DMS79 (cell line): ENCODE measurements at regions not wholly inside any gene's neighbourhood (a gene's known extent, or its start where the extent isn't known, plus 50 kb on each side); places are given as distances from the start of the nearest gene placed in this dataset.
"Not testable (repeated sequence)": the region's sequence is repeated elsewhere in the genome, so short reads cannot be mapped to it uniquely, and the experiment has no call there.

Source experiments
- DNase-seq: peaks from one replicate; lab custom pipeline; 2025; lab: John Stamatoyannopoulos, UW

GRCh38 chr6:21847711-21848480 lies 254.3 kb downstream of the SOX4 start:
- no peak for DNase-seq

DNA sequence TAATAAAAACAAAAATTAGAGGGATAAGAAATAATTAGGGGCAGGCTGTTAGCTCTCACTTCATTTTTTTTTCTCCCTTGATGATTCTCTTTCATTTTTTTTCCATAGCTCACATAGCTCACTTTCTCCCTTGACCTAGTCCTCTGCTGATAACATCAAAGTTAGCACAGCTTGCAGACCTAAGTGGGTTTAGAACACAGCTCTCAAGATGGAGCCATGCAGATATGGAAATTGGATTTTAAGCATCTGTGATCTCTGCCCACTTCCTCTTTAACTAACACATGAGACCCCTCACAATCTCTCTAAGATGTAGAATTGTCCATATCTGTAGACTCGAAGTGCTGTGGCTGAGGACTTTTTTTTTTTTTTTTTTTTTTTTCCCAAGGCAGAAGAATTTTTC lies 257.1 kb downstream of the SOX4 start:
- no peak for DNase-seq

GRCh38 chr6:21855811-21856455 lies 262.4 kb downstream of the SOX4 start:
- no peak for DNase-seq

- DNase-seq: no peak
Measured at GRCh38 chr6:21856456-21856825, 262.9 kb downstream of the SOX4 start.

DNA sequence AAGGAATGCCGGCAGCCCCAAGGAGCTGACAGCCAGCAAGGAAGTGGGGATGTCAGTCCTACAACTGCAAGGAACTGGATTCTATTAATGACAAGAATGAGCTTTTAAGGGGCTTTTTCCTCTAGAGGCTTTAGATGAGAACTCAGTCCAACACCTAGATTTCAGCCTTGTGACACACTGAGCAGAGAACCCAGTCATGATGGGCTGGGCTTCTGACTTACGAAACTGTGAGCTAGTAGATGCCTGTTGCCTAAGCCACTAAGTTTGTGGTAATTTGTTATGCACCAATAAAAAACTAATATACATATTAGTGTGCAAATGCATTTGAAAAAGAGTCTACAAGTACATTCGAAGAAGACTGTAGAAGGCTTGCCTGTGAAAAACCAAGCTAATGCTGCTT lies 263.3 kb downstream of the SOX4 start:
- DNase-seq: no peak

DNA sequence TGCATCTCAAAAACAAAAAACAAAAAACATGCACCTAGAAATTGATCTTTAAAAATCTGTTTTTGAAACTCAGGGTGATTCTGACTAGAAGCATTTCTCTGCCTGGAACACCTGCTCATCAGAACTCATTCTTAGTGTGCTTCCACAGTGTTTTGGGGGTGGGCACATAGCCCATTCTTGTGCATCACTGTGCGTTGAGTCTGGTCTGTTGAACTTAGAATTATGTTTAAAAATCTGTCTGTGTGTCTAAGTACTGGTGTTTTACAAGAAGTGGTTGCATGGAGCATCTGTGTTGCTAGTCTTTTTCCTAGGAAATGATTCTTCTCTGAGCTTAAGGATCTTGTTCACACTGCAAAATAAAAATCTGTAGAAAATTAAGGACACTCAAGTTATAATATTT lies 264.5 kb downstream of the SOX4 start:
- no peak for DNase-seq

DNA sequence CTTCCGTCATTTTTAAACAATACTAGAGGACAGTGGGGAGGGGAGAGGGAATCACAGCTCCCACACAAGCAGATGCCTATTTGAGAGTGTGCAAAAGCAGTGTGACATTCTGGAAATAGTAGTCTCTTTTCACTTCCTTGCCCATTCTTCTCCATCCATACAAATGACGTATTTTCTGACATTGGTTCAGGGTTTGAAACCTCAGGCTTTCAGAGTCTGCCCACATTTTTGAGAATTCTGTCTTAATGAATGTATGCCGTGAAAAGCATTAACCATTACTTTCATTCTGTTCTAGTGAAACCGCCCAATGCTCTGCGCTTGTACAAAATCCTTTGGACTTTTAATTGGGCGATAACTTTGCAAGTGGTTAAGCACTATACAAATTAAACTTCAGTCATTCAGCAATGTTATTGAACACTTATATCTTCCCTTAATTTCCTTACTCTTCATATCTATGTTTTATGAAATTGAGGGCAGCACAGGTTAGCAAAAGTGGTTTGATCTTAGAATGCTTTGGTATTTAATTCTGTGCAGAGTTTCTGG lies 265.7 kb downstream of the SOX4 start:
- no peak for DNase-seq

- DNase-seq: no peak
Measured at GRCh38 chr6:21861942-21862341, 268.4 kb downstream of the SOX4 start.

DNA sequence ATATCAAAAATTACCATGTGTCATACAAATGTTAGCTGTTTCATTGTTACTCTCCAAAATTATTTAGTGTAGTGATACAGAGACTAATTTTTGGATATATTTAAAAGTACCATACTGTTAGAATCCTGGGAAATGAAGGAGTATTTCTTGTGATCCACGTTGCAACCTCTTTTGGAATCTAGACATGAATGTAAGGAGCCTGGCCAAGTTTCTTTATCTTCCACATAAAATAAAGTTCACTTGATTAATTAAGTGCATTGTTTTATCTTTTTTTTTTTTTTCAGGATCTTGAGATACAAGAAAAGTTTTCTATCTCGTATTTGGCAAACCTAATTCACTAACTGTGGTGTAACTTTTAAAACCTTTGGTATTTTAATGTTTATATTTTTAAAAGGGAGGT lies 270.7 kb downstream of the SOX4 start:
- no peak for DNase-seq

GRCh38 chr6:21868226-21868625 lies 274.7 kb downstream of the SOX4 start:
- DNase-seq: no peak

DNA sequence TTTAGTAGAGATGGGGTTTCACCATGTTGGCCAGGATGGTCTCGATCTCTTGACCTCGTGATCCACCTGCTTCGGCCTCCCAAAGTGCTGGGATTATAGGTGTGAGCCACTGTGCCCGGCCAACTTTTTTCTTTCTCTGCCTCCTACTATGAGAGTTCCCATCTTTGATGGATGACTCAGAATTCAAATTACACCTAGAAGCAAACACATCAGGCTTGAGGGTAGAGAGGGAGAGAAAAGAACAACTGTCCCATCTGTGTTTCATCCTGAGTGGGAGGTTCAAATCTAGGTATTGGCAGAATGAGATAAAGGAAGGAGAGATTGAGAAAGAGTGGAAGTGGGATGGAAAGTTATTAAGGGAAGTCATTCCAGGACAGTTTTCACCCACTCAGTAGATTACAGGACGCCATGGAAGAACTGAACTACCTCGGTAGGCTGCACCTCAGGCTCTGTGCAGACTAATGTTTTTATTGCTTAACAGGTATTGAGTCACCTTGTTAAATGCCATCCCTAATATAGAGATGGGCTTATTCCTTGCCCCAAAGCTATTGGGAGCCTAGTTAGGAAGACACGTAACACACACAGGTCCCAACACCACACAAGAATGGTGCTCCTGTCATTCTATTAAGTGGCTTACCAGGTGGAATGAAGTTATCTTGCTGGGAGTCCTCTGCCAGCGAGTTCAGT lies 275.7 kb downstream of the SOX4 start:
- no peak for DNase-seq

DNA sequence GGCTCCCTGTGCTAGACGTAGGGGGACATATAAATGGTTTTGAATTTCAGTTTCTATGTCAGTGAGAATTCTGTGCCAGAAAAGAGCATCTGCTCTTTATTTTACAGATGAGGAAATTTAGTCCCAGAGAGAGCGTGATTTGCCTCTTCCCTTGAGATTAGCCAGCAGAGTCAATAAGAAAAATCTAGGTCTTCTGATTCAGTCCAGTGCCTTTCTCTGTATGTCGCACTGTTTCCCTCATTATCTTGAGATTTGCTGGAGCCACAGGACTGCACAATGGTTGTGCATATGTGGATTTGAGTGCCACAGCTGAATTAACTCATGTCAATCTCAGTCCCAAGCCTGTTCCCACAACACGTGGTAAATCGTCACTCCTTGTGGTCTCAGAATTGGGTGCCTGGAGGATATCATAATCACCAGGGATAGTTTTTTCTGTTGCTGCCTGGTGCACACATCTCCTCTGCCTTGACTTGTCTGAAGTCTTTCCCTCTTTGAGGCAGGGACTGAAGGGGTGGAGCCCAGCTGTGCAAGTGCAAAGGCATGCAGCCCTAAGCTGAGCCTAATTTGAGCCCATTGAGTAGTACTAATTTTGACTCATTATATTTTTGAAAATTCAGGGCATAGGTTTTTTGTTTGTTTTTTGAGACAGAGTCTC lies 276.7 kb downstream of the SOX4 start:
- no peak for DNase-seq

DNA sequence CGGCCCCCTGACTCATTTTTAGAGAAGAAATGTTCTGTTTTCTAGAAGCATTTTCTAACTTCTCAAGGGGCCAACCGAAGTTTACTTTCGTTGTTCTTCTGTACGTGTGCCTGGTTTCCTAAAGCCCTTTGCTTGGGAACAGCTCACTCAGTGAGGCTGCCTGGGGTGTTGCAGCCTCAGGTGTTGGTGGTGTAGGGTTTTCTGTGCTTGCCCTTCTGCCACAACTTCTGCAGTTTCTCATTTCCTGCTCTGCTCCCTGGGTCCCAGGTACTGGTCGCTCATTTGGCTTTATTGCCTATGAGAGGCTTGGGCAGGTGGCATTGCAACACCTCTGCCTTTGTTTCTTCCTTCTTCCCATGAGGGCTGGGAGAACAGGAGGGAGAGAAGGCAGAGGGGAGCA lies 278.3 kb downstream of the SOX4 start:
- no peak for DNase-seq

DNA sequence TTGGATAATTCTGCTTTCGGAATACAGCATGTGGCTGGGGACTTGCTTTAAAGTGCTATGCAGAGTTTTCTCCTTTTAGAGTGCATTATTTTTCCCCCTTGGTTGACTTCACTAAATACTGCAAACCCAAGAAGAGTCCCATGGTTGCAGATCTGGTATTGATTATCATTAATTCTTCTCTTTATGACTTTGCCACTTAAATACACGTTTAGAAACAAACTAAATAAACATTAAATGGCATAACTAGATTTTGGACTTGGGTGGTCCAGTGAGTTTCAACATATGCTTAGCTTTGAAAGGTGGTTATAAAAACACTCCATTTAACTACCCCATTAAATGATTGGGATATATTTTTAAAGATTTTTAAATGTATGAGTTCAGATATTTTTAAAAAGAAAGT lies 279.2 kb downstream of the SOX4 start:
- no peak for DNase-seq

GRCh38 chr6:21873562-21873961 lies 280.0 kb downstream of the SOX4 start:
- no peak for DNase-seq

DNA sequence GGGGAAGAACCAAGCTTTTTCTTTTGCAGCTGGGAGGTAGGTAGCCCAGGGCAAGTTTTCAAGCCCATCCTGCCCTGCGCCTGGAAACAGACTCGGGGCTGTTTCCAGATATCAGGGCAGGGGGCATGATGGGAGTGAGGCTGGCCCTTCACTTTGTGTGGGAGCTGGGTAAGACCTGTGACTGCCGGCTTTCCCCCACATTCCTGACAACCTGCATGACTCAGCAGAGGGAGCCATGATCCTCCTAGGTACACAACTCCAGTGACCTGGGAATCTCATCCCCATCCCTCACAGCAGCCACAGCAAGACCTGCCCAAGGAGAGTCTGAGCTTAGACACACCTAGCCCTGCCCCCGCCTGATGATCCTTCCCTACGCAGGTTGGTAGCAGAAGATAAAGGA lies 280.8 kb downstream of the SOX4 start:
- no peak for DNase-seq

DNA sequence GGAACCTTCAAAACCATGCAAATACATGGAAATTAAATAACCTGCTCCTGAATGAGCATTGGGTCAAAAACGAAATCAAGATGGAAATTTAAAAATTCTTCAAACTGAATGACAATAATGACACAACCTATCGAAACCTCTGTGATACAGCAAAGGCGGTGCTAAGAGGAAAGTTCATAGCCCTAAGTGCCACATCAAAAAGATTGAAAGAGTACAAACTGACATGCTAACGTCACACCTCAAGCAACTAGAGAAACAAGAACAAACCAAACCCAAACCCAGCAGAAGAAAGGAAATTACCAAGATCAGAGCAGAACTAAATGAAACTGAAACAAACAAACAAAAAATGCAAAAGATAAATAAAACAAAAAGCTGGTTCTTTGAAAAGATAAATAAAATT lies 283.5 kb downstream of the SOX4 start:
- not testable (repeated sequence) for DNase-seq

DNA sequence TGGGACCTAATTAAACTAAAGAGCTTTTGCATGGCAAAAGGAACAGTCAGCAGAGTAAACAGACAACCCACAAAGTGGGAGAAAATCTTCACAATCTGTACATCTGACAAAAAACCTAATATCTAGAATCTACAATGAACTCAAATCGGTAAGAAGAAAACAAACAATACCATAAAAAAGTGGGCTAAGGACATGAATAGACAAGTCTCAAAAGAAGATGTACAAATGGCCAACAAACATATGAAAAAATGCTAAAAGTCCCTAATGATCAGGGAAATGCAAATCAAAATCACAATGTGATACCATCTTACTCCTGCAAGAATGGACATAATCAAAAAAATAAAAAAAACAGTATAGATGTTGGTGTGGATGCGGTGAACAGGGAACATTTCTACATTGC lies 286.7 kb downstream of the SOX4 start:
- not testable (repeated sequence) for DNase-seq

- no peak for DNase-seq
Measured at GRCh38 chr6:21881969-21882465, 288.5 kb downstream of the SOX4 start.

DNA sequence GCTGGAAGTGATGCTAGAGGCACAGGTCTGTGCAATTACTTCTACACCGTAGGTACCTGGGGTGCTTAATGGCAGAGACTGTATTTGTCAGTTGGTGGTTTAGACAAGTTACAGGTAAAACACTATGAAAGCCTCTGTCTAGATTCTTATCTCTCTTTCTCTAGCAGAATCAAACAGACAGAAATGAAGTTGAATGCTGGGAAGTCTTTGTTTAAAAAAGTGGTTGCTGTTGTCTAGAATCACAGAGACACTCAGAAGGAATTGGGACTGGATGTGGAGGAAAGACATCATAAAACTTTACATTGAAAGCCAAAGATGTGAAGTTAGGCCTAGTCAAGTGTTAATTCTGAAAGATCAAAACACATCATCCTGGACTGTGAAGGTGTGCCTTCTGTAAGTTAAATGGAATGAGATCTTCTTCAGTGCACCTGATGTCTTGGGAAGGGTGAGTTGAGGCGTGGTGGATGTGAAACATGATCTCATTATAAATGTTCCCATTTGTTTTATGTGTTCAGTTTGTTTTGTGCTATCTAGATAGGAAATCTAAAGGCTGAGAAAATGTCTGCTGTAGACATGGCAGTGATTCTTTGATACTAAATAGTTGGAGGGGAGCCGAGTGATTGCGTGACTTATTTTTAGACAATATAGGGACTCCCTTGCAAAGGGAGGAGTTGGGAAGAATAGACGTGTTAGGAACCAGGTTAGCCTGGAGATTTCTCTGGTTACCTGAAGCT lies 290.2 kb downstream of the SOX4 start:
- no peak for DNase-seq

DNA sequence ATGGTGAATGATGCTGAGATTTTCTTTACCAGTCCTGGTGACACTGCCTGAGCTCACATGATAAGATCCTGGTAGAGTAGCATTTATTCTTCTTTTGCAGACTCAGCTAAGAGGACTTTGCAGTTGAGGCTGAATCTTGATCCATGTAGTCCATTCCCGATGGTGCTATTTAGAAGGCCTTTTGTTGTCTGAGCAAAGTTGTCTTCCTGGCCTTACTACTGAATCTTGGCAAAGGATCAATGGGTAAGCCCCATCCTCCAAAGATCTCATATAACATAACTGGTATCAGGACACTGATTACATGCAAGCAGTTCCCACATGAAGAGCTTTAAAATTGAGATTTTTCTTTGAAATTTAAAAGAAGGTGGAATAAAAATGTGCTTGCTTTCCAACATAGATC lies 291.6 kb downstream of the SOX4 start:
- no peak for DNase-seq
